HG03354 (cell line): ENCODE measurements at regions not wholly inside any gene's neighbourhood (a gene's known extent, or its start where the extent isn't known, plus 50 kb on each side); places are given as distances from the start of the nearest gene placed in this dataset.
"Not testable (repeated sequence)": the region's sequence is repeated elsewhere in the genome, so short reads cannot be mapped to it uniquely, and the experiment has no call there.

ENCODE experiments used
- ATAC-seq: cut with Tn5 transposase; IDR thresholded peaks from one replicate; pipeline ENCODE4 v1.9.1; 2021; ENCODE audit warnings: mild to moderate bottlenecking; ENCODE audit not compliant: unreplicated experiment, poor library complexity, severe bottlenecking

DNA sequence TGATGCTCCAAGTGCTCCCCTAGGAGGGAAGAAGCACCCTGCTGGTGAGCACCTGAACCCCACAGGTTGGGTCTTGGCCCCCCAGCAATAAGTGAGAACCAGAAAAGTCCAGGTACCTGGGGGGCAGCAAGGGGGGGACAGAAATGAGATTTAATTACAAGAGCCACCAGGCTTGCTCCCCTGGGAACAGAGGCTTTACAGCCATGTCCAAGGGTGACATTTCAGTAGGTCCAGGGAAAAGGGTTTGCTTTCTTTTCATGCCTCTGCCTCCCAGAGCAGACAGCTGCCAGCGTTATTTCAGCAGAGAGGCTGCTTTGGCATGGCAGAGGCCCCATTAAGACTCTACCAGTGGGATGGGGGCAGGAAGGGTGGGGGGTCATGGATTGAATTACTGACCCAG is 437.7 kb downstream of the BUD13 start:
- ATAC-seq = no peak

DNA sequence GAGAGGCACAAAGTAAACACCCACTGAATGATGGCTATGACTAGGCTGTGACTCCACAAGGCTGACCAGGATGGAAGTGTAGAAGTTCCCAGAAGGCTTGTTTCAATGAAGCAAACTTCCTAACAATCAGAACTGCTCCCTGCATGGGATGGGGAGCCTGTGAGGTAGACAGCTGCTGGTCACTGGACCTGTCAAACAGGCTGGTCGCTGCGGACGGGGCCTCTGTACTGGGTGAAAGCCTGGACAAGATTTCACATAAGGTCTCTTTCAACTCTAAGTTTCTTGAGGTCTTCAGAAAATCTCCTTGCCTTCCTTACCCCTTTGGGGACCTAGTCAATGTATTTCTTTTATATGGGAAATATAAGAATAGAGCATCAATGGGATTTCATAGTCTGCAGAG is 438.2 kb downstream of the BUD13 start:
- no peak for ATAC-seq

DNA sequence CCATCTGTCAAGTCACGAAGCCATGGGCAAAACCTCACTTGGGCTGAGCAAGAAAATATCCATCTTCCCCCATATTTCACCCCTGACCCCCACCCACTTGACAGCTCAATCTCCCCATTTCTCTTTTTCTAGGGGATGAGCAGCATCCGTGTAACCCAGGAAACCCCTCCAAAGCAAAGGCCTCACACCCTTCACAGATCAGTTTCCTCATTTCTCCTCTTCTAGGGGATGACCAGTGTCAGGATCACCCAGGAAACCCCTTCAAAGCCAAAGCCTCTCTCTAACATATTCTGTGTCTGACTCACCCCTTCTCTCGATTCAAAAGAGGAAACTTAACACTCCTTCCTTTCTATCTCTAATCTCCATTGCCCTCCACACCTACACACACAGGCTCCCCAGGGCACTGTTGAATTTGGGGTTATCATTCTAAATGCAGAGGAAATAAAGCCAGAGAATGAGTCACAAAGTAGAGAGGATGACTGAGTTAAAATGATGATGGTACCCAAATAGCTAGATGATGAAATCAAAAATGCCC is 439.7 kb downstream of the BUD13 start:
- no peak for ATAC-seq

DNA sequence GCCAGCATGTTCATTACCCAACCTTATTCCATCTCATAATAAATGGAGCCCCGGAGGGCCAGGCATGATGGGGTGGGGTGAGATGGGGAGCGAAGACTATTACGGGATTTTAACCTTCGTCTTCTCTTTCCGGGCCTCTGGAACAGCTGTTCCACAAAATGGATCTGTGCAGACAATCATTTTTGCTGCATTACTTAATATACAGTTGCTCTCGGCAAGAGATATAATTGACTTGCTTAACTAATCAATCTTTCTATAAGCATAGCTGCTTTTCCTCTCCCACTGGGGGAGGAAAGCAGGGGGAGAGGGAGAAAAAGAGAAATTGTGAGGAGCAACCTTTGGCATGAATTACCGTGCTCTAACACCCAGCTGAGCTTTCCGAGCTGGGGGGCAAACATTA is 440.4 kb downstream of the BUD13 start:
- ATAC-seq = no peak

DNA sequence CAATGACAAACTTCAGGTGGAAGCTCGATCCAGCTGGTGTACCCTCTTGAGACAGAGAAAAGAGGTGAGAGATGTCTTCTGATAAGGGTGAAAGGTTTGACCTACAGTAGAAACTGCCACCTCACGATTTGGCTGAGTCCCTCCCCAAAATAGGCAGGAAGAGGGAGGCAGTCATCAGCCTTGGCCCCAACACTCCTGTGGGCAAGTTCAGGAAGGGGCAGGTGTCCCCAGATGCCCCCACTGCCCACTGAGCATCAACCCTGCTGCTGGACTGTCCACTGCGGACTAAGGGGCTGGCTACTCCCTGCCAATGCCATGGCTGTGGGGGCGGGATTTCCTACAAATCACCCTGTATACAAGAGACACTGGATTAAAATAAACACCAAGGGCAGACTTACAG is 441.4 kb downstream of the BUD13 start:
- no peak for ATAC-seq

DNA sequence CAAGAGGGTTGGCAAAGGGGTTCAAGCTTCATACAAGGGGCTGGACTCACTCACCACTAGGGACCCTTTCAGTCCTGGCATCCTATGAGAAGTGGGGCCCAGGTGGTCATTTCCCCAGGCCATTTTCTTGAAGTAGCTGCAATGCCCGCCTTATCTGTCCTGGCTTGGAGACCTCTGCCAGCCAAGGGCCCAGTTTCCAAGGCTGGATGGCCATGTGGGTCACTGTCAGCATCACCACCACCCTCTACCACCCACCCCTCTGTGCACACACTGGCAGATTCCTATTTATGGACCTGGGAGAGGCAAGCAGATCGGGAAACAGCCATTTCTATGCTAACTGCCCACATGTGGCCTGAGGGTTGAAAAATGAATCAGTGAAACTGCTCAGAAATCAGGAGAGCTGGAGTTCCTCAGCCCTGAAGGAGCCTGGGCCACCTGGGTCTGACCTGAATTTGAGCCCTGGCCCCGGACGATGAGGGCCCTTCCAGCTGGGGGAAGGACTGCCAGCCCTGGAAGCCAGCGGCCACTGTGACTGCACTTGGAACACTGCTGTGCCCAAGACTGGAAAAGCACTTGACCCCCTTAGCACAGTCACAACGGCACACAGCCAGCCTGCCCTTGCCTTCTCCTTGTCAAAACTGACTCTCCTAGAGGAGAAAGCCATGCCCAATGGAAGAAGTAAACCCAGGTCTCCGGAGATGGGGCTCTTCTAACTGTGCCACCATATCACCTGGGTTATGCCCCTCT is 442.2 kb downstream of the BUD13 start:
- ATAC-seq = no peak

DNA sequence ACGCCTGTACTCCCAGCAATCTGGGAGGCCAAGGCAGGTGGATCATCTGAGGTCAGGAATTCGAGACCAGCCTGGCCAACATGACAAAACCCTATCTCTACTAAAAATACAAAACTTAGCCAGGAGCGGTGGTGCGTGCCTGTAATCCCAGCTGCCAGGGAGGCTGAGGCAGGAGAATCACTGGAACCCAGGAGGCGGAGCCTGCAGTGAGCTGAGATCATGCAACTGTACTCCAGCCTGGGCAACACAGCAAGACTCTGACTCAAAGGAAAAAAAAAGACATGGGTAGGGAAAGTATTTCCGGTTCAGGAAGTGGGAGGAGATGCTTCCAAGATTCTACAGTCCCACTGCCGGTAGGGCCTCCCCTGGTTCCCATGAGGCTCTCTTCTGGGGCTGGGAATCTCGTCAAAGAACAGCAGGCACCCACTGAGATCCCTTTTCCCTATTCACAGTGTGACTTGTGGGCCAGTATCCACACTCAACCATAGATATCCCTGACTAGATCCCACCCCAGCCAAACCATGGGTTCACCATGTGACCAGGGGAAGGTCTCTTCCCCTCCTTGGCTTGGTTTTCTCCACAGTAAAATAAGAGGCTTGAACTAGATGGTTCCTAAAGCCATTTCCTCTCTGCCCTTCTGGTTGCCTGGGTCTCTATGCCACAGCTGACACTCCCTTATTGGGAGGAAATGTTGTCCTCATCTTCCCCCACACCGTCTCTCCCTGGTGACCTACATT is 443.3 kb downstream of the BUD13 start:
- no peak for ATAC-seq

DNA sequence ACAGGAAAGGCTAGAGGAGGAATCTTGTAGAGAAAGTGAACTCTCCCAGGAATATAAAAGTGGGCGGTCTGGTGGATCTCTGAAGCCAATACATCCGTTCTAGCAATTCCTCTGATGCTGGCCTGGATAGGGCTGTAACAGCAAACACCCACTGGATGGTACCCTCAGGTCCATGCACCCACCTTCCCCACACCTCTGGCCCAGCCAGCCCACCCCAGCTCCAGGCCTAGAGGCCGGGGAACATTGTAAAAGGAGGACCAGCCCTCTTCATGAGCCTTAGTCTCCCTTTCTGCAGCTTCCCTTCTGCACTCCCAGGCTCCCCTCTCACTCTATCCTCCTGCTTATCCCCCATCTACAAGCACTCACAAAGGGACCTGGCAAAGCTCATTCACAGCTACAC is 443.9 kb downstream of the BUD13 start:
- ATAC-seq = no peak

DNA sequence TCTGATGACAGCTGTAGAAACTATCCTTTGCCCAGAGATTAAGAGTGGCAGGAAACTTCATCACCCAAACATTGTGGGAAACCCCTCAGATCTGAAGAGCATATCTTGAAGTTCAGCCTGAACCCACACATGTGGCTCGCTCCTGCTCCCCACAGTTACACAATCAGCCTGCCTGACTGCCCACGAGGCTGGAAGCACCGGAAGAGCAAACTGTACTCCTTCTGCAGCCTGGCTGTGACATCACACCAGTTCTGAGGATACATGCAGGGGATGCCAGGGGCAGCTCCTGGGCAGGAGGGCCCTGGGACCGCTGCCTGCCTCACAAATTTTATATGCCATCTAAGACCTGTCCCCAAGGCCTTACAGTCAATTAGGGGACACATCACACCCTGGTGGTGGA is 444.4 kb downstream of the BUD13 start:
- ATAC-seq = no peak

DNA sequence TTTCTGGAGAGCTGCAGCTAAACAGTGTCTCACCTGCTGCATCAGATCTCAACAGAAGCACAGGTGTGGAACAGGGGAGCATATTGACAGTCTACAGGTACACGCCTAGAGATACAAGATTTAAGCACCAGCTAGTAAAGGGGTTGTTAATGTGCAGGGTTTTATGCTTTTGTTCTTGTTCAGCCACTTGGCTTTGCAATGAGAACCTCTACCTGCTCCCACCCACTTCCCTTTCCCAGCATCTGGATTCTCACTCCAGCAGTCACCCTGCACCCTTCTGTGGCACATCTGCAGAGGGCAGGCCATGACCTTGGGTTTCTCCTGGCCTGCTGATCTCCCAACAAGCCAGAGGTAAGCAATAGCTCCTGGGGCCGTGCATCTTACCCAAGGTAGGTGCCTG is 446.6 kb downstream of the BUD13 start:
- ATAC-seq = no peak

DNA sequence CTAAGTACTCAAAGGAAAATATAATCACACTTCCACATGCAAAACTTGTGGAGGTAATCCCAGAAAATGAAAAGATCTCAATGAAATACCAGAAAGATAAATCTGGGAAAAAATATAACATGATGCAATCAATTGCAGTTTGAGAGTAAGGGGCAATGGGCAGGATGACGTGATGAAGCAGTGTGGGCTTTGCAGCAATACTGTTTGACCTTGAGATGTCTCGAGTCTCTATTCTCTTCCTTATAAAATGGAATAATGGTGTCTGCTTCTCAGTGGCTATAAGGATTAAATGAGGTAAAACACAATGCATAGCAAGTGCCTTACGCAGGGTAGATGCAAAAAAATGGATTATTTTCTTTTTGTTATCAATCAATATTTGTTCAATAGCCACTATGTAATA is 447.5 kb downstream of the BUD13 start:
- no peak for ATAC-seq

DNA sequence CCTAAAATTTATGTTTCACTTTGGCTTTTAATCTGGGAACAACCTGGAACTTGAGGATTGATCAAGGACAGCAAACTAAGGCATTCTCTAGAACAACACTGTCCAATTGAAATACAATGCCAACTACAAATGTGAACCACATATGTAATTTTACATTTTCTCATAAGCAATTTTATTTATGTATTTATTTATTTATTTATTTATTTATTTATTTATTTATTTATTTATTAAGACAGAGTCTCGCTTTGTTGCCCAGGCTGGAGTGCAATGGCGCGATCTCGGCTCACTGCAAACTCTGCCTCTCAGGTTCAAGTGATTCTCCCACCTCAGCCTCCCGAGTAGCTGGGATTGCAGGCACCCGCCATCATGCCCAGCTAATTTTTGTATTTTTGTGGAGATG is 448.7 kb downstream of the BUD13 start:
- not testable (repeated sequence) for ATAC-seq

DNA sequence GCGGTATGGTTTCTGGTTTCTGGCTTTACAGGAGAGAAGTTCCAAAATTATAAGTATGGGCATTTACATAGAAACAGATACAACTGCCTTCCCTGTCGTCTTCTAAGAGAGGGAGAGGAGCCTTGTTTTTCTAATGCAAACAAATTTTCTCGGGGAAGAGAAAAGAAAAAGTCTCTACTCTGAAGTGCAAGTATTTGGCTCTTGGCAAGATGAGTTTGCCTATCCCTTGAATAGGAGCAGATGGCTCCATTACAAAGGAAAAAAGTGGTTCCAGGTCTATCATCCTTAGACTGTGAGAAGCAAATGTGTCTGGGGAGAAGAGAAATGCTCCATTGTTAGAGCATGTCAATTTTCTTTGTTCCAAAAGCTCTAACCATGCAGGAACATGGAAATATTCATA is 455.6 kb downstream of the BUD13 start:
- no peak for ATAC-seq

DNA sequence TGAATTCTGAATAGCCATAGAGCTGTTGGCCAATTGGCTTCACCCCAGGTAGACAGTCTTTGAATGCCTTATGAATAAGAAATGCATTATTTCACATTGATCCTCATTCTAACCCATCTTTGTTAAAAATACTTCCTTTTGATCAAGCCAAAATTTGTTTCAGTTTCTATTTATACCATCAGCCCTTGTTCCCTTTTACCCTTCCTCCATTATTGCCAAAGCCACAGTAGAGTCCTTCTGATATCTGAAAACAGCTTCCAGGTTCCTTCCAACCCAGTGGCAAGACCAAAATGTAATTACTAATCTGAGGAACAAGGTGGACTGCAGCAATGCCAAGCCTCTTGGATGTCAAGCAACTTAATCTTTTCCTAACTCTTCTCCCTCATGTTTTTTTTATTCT is 458.8 kb downstream of the BUD13 start:
- no peak for ATAC-seq

DNA sequence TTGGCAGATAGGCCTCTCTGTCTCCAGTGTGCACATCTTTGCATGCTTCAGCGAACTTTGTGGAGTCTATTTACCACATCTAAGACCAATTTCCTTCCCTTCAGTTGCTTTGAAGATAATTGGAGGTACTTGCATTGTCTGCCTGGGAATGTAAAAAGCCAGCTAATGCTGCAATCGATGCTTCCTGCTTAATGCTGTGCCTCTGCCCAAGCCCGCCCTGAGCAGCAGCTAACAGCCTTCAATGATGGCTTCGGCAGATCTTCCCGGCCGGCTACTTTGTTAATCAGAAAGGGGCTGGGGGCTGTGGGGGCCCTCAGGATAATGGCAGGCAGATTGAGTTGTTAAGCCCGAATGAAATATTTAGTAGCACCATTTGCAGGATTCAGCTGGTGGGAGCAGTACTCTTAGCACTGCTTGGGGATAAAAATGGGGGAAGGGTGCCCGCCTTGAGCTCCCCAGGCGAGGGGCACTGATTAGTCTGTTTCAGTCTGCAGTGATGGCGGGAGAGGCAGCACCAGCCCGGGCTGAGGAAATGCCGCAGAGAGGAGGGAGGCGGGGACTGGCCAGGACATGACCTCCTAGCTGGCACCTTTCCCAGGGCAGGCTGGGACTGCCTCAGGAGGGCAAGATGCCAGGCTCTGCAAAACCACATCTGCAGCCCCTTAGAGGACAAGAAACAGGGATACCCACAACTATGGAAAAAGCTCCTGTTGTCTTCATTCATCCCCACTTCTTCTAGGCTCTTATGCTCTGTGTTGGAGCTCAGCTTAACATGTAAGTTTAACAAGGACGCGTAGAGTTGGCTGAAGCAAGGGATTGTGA is 460.0 kb downstream of the BUD13 start:
- ATAC-seq = no peak

DNA sequence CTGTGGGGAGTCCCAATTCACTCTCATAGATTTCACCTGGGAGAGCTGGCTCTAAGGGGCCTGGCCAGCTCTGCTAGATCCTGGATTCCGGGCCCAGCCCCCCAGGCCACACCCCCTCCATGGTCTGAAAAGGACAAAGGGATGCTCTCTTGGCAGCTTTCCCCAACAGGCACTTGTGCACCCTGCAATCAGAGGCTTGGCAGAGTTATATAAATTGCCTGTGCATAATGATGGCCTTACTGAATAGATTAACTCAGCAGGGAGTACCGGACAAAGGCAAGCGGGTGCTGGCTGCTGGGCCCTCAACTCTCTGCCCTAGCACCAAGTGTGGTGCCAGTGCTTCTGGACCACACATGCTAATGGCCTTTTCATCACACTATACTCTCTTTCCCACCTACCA is 461.6 kb downstream of the BUD13 start:
- no peak for ATAC-seq

DNA sequence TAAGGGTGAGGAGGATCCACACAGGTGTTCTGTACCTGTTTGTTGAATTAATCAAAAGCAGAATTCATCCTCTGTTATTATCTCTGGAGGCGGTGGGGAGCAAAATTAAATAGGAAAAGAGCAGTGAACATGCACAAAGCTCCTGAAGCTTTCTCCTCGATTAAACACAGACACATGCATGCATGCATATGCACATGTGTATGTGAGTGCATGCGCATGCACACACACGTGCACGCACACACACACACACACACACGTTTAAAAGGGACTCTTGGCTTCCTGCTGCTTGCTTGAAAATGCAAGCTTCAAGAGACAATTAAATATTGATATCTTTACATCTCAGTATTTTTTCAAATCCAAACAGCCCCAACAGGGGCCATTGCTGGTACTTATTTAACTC is 462.1 kb downstream of the BUD13 start:
- no peak for ATAC-seq

DNA sequence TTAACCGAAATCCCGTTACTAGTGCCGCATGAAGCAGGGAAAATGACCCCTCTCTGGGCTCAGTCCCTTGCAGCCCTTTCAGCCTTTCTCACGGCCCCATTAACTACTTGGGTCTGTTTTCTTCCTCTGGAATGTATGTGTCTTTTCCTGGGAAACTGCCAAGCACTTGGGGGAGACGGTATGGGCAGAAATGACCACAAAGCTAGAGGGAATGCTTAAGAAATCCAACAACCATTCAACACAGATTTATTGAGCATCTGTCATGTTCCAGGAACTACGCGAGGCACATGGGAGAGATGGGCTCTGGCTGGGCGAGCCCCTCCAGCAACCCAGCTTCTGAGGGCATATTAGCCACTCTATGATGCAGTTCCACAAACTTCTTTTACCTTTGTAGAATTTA is 462.6 kb downstream of the BUD13 start:
- ATAC-seq = no peak

DNA sequence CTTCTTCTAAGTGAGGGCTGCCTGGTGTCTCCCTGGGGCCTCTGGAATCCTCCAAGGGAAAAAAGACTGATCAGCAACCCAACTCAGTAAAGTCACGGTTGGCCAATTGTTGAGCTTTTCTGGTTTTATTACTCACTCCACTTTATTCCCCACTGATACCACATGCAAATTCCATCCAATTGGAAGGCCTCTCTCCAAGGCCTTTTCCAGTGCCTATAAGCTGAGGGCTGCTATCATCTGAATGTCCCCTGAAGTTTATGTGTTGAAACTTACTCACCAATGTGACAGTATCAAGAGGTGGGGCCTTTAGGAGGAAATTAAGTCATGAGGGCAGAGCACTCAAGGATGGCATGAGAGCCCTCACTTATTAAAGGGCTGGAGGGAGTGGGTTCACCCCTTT is 463.3 kb downstream of the BUD13 start:
- ATAC-seq = no peak

DNA sequence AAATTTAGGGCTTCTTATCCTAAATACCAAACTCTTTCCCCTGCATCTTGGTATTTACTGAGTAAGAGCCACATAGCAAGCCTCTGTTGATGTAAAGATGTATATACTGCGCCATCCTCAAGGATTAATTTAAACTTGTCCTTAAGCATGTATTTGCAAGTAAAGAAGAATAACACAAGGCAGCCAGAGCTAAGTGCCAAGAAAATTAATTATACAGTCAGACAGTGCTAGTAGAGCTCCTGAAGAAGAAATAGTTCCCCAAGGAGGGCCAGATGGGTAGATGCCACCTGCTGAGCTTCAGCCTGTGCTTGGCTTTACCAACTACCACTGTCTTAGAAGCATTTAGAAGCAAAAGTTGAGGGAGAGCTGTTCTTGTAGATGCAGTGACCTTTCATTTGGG is 470.0 kb downstream of the BUD13 start:
- ATAC-seq = no peak

DNA sequence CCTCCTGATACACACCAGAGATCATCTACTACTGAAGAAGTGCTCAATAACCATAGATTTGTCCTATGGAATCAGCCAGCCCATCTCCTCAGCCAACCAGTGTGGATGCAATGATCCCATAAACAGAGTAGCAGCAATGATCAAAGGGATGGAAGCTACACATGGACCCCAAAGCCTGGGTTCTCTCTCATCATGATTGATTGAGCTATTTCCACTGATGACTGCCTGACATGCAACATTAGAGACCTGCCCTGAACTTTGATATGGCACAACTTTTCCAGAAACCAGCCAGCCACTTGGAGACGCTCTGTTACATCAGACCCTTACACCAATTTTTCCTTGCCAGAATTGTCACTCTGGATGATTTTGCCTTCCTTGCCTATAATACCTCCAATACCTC is 471.6 kb downstream of the BUD13 start:
- no peak for ATAC-seq
